Upper lobe of left lung (tissue), 6 donors: ENCODE measurements at regions not wholly inside any gene's neighbourhood (a gene's known extent, or its start where the extent isn't known, plus 50 kb on each side); places are given as distances from the start of the nearest gene placed in this dataset.

ENCODE experiments used
- ATAC-seq, 2 donors: fragments of 200-7000 bp; cut with Tn5 transposase; one replicate each; pipeline ENCODE4 v1.9.1; 2022; ENCODE audit warnings: mild to moderate bottlenecking in 2 of 2, moderate library complexity in 2 of 2; ENCODE audit not compliant: low FRiP score in 2 of 2
- DNase-seq, 2 donors: peaks; one replicate each; pipeline ENCODE4 v3.0.0-alpha.2; 2019 to 2020
- H3K27ac ChIP-seq, 4 donors: fragments of 200-600 bp; sonication (generic); one replicate each; pipeline ENCODE4 v1.5.1; 2016 to 2019
- H3K27me3 ChIP-seq, 4 donors: fragments of 200-600 bp; sonication (generic); one replicate each; pipeline ENCODE4 v1.5.1; 2017 to 2019
- H3K36me3 ChIP-seq, 4 donors: fragments of 200-600 bp; sonication (generic); one replicate each; pipeline ENCODE4 v1.5.1; 2016 to 2019
- H3K4me1 ChIP-seq, 4 donors: fragments of 200-600 bp; sonication (generic); one replicate each; pipeline ENCODE4 v1.5.1; 2018 to 2019
- H3K4me3 ChIP-seq, 4 donors: fragments of 200-600 bp; sonication (generic); one replicate each; pipeline ENCODE4 v1.5.1; 2017 to 2019; ENCODE audit warnings: mild to moderate bottlenecking in 2 of 4, moderate library complexity in 1 of 4
- H3K9me3 ChIP-seq, 4 donors: fragments of 200-600 bp; sonication (generic); one replicate each; pipeline ENCODE4 v1.5.1; 2018 to 2019
- CTCF ChIP-seq, 6 experiments: fragments of 450-650 bp in 4 of 6; fragments of 200-600 bp in 2 of 6; sonication (generic) in 2 of 6; IDR thresholded peaks; one replicate each; pipeline ENCODE4 v1.5.1; 2016 to 2019; ENCODE audit warnings: antibody characterized with exemption in 6 of 6
- EP300 ChIP-seq, 4 donors: sonication (generic); formaldehyde crosslinking; IDR thresholded peaks; one replicate each; pipeline ENCODE4 v1.5.1; 2017; ENCODE audit warnings: antibody characterized with exemption in 4 of 4, control low read depth in 2 of 4
- POLR2A ChIP-seq, 4 donors: fragments of 450-650 bp; IDR thresholded peaks; one replicate each; pipeline ENCODE4 v1.5.1; 2016 to 2017; ENCODE audit warnings: antibody characterized with exemption in 4 of 4, mild to moderate bottlenecking in 2 of 4
- POLR2AphosphoS5 ChIP-seq, 2 donors: sonication (generic); formaldehyde crosslinking; IDR thresholded peaks; one replicate each; pipeline ENCODE4 v1.5.1; 2017; ENCODE audit warnings: antibody characterized with exemption in 2 of 2
- WGBS, 2 donors: methylation state at CpG; one replicate each; pipeline ENCODE4 v1.1.5; 2017 to 2018; 5-methylcytosine and 5-hydroxymethylcytosine counted together
- donor health status: DM: no; HTN: no; CAD: no; lungs with moderate emphysema.
- donor health status: DM: no; HTN: yes; CAD: no; lungs with severe emphysema.

- TF ChIP-seq POLR2AphosphoS5 (IDR thresholded peaks at IDR 0.05), result no peak
- TF ChIP-seq EP300 (IDR thresholded peaks at IDR 0.05), result no peak
- no peak for TF ChIP-seq POLR2A (IDR thresholded peaks at IDR 0.05)
- Histone ChIP-seq H3K9me3 (no peaks in the 10 kb centered on the region), H3K4me1 (no peaks in the 10 kb centered on the region), H3K27me3 (no peaks in the 10 kb centered on the region), H3K4me3 (no peak overlapping the region), H3K36me3 (no peaks in the 10 kb centered on the region), H3K27ac (no peak overlapping the region)
- ATAC-seq (no peak), DNase-seq (no peak)
- 44 to 45% methylated on average over 1 of the region's 1 CpG for WGBS, 2 donors
Measured at GRCh38 chr18:70520867-70521266, 232.0 kb downstream of the SOCS6 start.

DNA sequence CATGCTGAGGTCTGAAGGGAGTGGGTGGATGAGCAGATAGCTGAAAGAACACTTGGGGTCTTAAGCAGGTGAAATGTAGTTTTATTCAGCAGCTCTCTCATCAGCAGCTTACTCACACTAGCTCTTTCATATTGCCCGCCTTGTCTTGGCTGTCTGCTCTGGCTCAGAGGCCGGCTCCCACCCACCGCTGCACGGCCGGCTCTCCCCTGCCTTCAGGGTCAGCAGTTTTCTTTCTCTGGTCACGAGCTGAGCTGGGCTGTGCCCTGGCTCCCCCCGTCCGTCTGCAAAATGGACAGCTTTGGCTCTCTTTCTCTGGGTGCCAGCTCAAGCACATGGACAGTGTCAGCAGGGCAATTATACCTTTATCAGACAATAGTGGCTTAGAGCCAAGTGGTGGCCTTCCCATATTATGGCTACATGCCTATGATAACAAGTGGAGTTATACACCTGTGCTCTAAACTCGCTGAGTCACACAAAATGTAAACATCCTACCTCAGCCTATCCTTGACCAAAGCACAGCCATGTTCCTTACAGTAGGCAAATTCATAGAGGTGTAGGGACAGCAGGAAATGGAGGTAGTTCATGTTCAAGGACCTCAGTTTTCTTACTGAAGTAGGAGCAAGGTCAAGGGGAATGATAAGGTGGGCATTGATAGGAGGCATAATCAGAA lies 224.8 kb downstream of the SOCS6 start:
- DNase-seq, result peak in 1 of 2 donors; percentile 63
- Histone ChIP-seq H3K9me3 (no peaks in the 10 kb centered on the region), H3K27me3 (no peaks in the 10 kb centered on the region), H3K4me3 (no peak overlapping the region), H3K4me1 (no peaks in the 10 kb centered on the region), H3K27ac (no peak overlapping the region), H3K36me3 (no peaks in the 10 kb centered on the region)
- TF ChIP-seq POLR2AphosphoS5 (IDR thresholded peaks at IDR 0.05) (no peak), CTCF (IDR thresholded peaks at IDR 0.05) (no peak), POLR2A (IDR thresholded peaks at IDR 0.05) (no peak), EP300 (IDR thresholded peaks at IDR 0.05) (no peak)
- WGBS, 2 donors, result 89 to 91% methylated on average over 9 of the region's 9 CpGs
- no peak for ATAC-seq

DNA sequence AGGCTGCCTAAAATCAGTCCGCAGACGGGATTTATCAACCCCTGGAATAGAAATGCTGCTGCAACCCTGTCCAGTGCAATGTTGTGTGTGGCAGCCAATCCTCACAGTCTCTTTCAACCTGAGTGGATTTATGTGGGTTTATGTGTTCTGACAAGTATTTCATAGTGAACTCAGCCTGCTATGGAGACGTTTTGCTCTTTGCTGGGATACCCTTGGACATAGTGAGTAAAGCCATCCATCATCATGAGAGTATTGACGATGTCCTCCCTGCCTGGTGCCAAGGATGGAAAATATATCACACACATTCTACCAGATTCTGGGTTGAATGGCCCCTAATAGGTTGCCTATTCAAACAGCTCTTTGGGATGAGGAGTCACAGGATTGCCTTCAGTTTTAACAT lies 219.1 kb downstream of the SOCS6 start:
- DNase-seq, result no peak
- Histone ChIP-seq H3K4me3 (no peak overlapping the region), H3K36me3 (no peaks in the 10 kb centered on the region), H3K27ac (no peak overlapping the region), H3K4me1 (no peaks in the 10 kb centered on the region), H3K9me3 (no peaks in the 10 kb centered on the region), H3K27me3 (no peaks in the 10 kb centered on the region)
- ATAC-seq, result no peak
- WGBS, 2 donors, result 74 to 81% methylated on average over 4 of the region's 4 CpGs
- TF ChIP-seq EP300 (IDR thresholded peaks at IDR 0.05) (no peak), POLR2A (IDR thresholded peaks at IDR 0.05) (no peak), CTCF (IDR thresholded peaks at IDR 0.05) (no peak), POLR2AphosphoS5 (IDR thresholded peaks at IDR 0.05) (no peak)

DNA sequence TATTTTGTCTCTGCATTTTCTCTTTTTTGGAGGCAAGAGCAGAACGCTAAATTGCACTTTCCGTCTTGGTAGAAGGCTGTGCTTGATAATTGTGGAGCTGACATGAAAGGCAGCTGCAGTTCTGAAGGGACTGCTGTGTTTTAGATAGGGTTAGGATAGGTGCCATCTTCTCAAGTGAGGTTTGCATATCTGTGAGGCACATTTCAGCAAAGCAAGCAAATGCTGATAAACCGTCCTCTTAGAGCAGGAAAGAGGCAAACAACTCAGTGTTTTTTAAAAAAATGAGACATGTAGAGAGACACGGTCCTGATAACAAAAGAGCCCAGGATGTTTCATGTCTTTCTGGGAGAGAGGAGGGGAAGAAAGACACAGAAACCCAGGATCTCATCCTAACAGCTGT lies 217.7 kb downstream of the SOCS6 start:
- no peak for ATAC-seq
- Histone ChIP-seq H3K4me1 (no peaks in the 10 kb centered on the region), H3K27me3 (no peaks in the 10 kb centered on the region), H3K9me3 (no peaks in the 10 kb centered on the region), H3K36me3 (no peaks in the 10 kb centered on the region), H3K4me3 (no peak overlapping the region), H3K27ac (no peak overlapping the region)
- no peak for DNase-seq
- no peak for TF ChIP-seq EP300 (IDR thresholded peaks at IDR 0.05)
- no peak for TF ChIP-seq POLR2A (IDR thresholded peaks at IDR 0.05)
- TF ChIP-seq CTCF (IDR thresholded peaks at IDR 0.05), result no peak
- TF ChIP-seq POLR2AphosphoS5 (IDR thresholded peaks at IDR 0.05), result no peak
- 69 to 72% methylated on average over 4 of the region's 4 CpGs for WGBS, 2 donors

GRCh38 chr18:70503060-70503459 lies 214.2 kb downstream of the SOCS6 start:
- 73 to 83% methylated on average over 1 of the region's 1 CpG for WGBS, 2 donors

More at GRCh38 chr18:70503060-70503459, 214.2 kb downstream of the SOCS6 start:
- no peak for TF ChIP-seq EP300 (IDR thresholded peaks at IDR 0.05)
- TF ChIP-seq POLR2A (IDR thresholded peaks at IDR 0.05), result no peak
- no peak for TF ChIP-seq POLR2AphosphoS5 (IDR thresholded peaks at IDR 0.05)
- no peak for TF ChIP-seq CTCF (IDR thresholded peaks at IDR 0.05)
- DNase-seq (no peak), ATAC-seq (no peak)
- Histone ChIP-seq H3K4me1 (no peaks in the 10 kb centered on the region), H3K36me3 (no peaks in the 10 kb centered on the region), H3K27me3 (no peaks in the 10 kb centered on the region), H3K4me3 (no peak overlapping the region), H3K27ac (no peak overlapping the region), H3K9me3 (no peaks in the 10 kb centered on the region)
